Neural cell (in vitro differentiated cells): ENCODE measurements at regions not wholly inside any gene's neighbourhood (a gene's known extent, or its start where the extent isn't known, plus 50 kb on each side); places are given as distances from the start of the nearest gene placed in this dataset.

Experiments
- H2AFZ ChIP-seq: fragments of 200-600, 300-800 bp; sonication (generic), shearing (Covaris generic); 2 replicates; pipeline ENCODE4 v1.6.0; 2014; ENCODE audit warnings: low read depth, mild to moderate bottlenecking, antibody characterized with exemption, low read length, moderate library complexity
- H3F3A ChIP-seq: fragments of 200-600 bp; shearing (Covaris generic); 2 replicates; pipeline ENCODE4 v1.6.1; 2016; ENCODE audit warnings: mild to moderate bottlenecking, moderate library complexity, mixed read lengths, antibody characterized with exemption, low read length; ENCODE audit not compliant: insufficient read depth, poor library complexity, severe bottlenecking
- H3K27ac ChIP-seq: fragments of 200-600, 300-800 bp; sonication (generic), shearing (Covaris generic); 2 replicates; pipeline ENCODE4 v1.5.1; 2014; ENCODE audit warnings: mild to moderate bottlenecking, low read length, moderate library complexity
- H3K27me3 ChIP-seq: fragments of 300-800, 200-600 bp; sonication (generic), shearing (Covaris generic); 2 replicates; pipeline ENCODE4 v1.6.0; 2014; ENCODE audit warnings: mild to moderate bottlenecking, low read depth, low read length, moderate library complexity; ENCODE audit not compliant: insufficient read depth
- H3K36me3 ChIP-seq: fragments of 300-800, 200-600 bp; sonication (generic), shearing (Covaris generic); 2 replicates; pipeline ENCODE4 v1.5.1; 2014; ENCODE audit warnings: mild to moderate bottlenecking, antibody characterized with exemption, low read length, moderate library complexity; ENCODE audit not compliant: insufficient read depth
- H3K4me2 ChIP-seq: fragments of 300-800, 200-600 bp; sonication (generic), shearing (Covaris generic); 2 replicates; pipeline ENCODE4 v1.6.0; 2014; ENCODE audit warnings: mild to moderate bottlenecking, low read length
- H3K4me3 ChIP-seq: fragments of 300-800, 200-600 bp; sonication (generic), shearing (Covaris generic); 2 replicates; pipeline ENCODE4 v1.5.1; 2014; ENCODE audit warnings: mild to moderate bottlenecking, low read length, moderate library complexity
- H3K79me2 ChIP-seq: fragments of 200-600 bp; shearing (Covaris generic); replicated peaks from 2 replicates; pipeline ENCODE4 v1.6.0; 2014; ENCODE audit warnings: mild to moderate bottlenecking, low read length, moderate library complexity; ENCODE audit not compliant: insufficient read depth
- H3K9ac ChIP-seq: fragments of 300-800, 200-600 bp; sonication (generic), shearing (Covaris generic); 2 replicates; pipeline ENCODE4 v1.6.1; 2016; ENCODE audit warnings: mild to moderate bottlenecking, low read length, mixed read lengths
- H3K9me2 ChIP-seq: fragments of 200-600 bp; shearing (Covaris generic); 2 replicates; pipeline ENCODE4 v1.6.1; 2016; ENCODE audit warnings: mild to moderate bottlenecking, low read length, mixed read lengths; ENCODE audit not compliant: insufficient read depth
- H3K9me3 ChIP-seq: fragments of 200-600, 300-800 bp; sonication (generic), shearing (Covaris generic); 2 replicates; pipeline ENCODE4 v1.6.1; 2016; ENCODE audit warnings: mild to moderate bottlenecking, mixed run types, low read length, moderate library complexity, mixed read lengths
- H4K20me1 ChIP-seq: fragments of 200-600 bp; shearing (Covaris generic); 2 replicates; pipeline ENCODE4 v1.6.1; 2016; ENCODE audit warnings: mild to moderate bottlenecking, mixed run types; ENCODE audit not compliant: insufficient read depth
- EP300 ChIP-seq: fragments of 450-650 bp; conservative IDR thresholded peaks from 2 replicates; pipeline ENCODE4 v1.6.1; 2014; ENCODE audit warnings: antibody characterized with exemption, mild to moderate bottlenecking, moderate library complexity; ENCODE audit not compliant: poor library complexity, severe bottlenecking
- EZH2 ChIP-seq: fragments of 200-600, 300-800 bp; shearing (Covaris generic), sonication (generic); IDR thresholded peaks from 2 replicates; pipeline ENCODE4 v1.6.1; 2014; ENCODE audit warnings: antibody characterized with exemption, low read length, borderline replicate concordance, mild to moderate bottlenecking; ENCODE audit not compliant: insufficient read depth, poor library complexity, severe bottlenecking
- MXI1 ChIP-seq: fragments of 450-650 bp; conservative IDR thresholded peaks from 2 replicates; pipeline ENCODE4 v1.6.1; 2014; ENCODE audit warnings: antibody characterized with exemption, mild to moderate bottlenecking; ENCODE audit not compliant: poor library complexity, severe bottlenecking
- POLR2AphosphoS5 ChIP-seq: IDR thresholded peaks from 2 replicates; pipeline ENCODE4 v1.6.1; 2012
- RAD21 ChIP-seq: fragments of 450-650 bp; conservative IDR thresholded peaks from 2 replicates; pipeline ENCODE4 v1.6.1; 2014; ENCODE audit warnings: antibody characterized with exemption, mild to moderate bottlenecking, moderate library complexity
- SMC3 ChIP-seq: fragments of 450-650 bp; conservative IDR thresholded peaks from 2 replicates; pipeline ENCODE4 v1.6.1; 2014; ENCODE audit warnings: antibody characterized with exemption, mild to moderate bottlenecking, moderate library complexity; ENCODE audit not compliant: poor library complexity
- TAF1 ChIP-seq: IDR thresholded peaks from 2 replicates; pipeline ENCODE4 v1.6.1; 2012; ENCODE audit warnings: low read depth
- TF ChIP-seq, protein P1 (sequence below): fragments of 450-650 bp; IDR thresholded peaks from 2 replicates; pipeline ENCODE4 v1.5.1; 2014; ENCODE audit warnings: antibody characterized with exemption, mild to moderate bottlenecking, moderate library complexity; ENCODE audit not compliant: poor library complexity, severe bottlenecking
- TF ChIP-seq, protein P2 (sequence below): IDR thresholded peaks from 2 replicates; pipeline ENCODE4 v1.6.1; 2012; ENCODE audit warnings: borderline replicate concordance

DNA sequence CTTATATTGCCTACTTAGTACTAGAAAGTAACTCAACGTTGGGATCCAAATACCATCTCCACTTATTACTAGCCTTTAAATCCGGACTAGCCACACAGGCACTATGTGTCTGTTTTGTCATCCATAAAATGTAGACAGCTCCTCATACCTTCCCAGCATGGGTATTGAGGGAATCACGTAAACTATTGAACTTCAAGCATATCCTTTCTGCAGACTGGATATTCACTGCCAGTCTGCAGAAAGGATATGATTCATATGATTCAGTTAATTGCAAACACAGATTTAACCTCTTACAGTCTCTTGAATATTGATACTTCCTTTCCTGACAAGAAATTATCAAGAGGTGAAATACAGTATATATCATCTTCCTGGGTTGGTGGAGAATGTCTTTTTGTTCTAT is 186.0 kb downstream of the LEPR start:
- Histone ChIP-seq H3K27ac (no peak overlapping the region), H3K36me3 (no peaks in the 10 kb centered on the region), H3K9me2 (no peaks in the 10 kb centered on the region), H3K27me3 (no peaks in the 10 kb centered on the region), H2AFZ (no peak overlapping the region), H3K9me3 (no peaks in the 10 kb centered on the region), H4K20me1 (no peaks in the 10 kb centered on the region), H3K79me2 (no peaks in the 10 kb centered on the region), H3F3A (no peaks in the 10 kb centered on the region), H3K4me3 (no peak overlapping the region), H3K4me2 (no peak overlapping the region), H3K9ac (no peak overlapping the region)
- no peak for TF ChIP-seq MXI1
- TF ChIP-seq, protein P1, sequence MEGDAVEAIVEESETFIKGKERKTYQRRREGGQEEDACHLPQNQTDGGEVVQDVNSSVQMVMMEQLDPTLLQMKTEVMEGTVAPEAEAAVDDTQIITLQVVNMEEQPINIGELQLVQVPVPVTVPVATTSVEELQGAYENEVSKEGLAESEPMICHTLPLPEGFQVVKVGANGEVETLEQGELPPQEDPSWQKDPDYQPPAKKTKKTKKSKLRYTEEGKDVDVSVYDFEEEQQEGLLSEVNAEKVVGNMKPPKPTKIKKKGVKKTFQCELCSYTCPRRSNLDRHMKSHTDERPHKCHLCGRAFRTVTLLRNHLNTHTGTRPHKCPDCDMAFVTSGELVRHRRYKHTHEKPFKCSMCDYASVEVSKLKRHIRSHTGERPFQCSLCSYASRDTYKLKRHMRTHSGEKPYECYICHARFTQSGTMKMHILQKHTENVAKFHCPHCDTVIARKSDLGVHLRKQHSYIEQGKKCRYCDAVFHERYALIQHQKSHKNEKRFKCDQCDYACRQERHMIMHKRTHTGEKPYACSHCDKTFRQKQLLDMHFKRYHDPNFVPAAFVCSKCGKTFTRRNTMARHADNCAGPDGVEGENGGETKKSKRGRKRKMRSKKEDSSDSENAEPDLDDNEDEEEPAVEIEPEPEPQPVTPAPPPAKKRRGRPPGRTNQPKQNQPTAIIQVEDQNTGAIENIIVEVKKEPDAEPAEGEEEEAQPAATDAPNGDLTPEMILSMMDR, result no peak
- no peak for TF ChIP-seq TAF1
- TF ChIP-seq POLR2AphosphoS5, result no peak
- TF ChIP-seq EP300, result no peak
- no peak for TF ChIP-seq RAD21
- TF ChIP-seq EZH2, result no peak

DNA sequence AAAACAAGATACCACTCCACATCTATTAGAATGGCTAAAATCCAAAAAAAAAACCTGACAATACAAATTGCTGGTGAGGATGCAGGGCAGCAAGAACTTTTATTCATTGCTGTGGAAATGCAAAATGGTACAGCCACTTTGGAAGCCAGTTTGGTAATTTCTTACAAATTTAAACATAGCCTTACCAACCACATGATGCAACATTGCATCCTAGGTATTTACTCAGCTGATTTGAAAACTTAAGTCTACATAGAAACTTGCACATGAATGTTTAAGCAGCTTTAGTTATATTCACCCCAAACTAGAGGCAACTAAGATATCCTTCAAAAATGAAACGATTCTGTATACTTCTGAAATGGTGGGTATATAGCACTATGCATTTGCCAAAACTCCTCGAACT is 178.8 kb upstream of the PDE4B start:
- TF ChIP-seq SMC3 (no peak), RAD21 (no peak)
- TF ChIP-seq, protein P2, sequence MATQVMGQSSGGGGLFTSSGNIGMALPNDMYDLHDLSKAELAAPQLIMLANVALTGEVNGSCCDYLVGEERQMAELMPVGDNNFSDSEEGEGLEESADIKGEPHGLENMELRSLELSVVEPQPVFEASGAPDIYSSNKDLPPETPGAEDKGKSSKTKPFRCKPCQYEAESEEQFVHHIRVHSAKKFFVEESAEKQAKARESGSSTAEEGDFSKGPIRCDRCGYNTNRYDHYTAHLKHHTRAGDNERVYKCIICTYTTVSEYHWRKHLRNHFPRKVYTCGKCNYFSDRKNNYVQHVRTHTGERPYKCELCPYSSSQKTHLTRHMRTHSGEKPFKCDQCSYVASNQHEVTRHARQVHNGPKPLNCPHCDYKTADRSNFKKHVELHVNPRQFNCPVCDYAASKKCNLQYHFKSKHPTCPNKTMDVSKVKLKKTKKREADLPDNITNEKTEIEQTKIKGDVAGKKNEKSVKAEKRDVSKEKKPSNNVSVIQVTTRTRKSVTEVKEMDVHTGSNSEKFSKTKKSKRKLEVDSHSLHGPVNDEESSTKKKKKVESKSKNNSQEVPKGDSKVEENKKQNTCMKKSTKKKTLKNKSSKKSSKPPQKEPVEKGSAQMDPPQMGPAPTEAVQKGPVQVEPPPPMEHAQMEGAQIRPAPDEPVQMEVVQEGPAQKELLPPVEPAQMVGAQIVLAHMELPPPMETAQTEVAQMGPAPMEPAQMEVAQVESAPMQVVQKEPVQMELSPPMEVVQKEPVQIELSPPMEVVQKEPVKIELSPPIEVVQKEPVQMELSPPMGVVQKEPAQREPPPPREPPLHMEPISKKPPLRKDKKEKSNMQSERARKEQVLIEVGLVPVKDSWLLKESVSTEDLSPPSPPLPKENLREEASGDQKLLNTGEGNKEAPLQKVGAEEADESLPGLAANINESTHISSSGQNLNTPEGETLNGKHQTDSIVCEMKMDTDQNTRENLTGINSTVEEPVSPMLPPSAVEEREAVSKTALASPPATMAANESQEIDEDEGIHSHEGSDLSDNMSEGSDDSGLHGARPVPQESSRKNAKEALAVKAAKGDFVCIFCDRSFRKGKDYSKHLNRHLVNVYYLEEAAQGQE, result no peak
- no peaks in the 10 kb centered on the region for H3K9me3 ChIP-seq
- no peak overlapping the region for H3K4me2 ChIP-seq
- H3K4me3 ChIP-seq, result no peak overlapping the region
- H3K79me2 ChIP-seq, result no peaks in the 10 kb centered on the region
- H4K20me1 ChIP-seq, result no peaks in the 10 kb centered on the region
- no peaks in the 10 kb centered on the region for H3K9me2 ChIP-seq
- no peaks in the 10 kb centered on the region for H3F3A ChIP-seq
- no peak overlapping the region for H2AFZ ChIP-seq
- no peak overlapping the region for H3K27ac ChIP-seq
- H3K36me3 ChIP-seq, result no peaks in the 10 kb centered on the region
- H3K9ac ChIP-seq, result no peak overlapping the region
- H3K27me3 ChIP-seq, result no peaks in the 10 kb centered on the region

DNA sequence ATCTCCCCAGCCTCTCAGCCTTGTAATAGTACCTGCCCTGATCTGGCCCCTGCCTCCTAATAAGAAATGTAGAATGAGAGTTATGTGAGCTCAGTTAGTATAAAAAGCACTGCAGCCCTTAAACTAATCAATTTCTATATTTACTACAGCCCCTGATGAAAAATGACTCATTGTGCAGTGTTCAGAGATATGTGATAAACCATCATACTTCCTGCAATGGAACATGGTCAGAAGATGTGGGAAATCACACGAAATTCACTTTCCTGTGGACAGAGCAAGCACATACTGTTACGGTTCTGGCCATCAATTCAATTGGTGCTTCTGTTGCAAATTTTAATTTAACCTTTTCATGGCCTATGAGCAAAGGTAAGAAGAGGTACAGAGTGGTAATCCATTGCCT is 176.8 kb upstream of the PDE4B start:
- Histone ChIP-seq H3K4me3 (no peak overlapping the region), H3K9ac (no peak overlapping the region), H3K9me2 (no peaks in the 10 kb centered on the region), H3F3A (no peaks in the 10 kb centered on the region), H3K36me3 (no peaks in the 10 kb centered on the region), H3K9me3 (no peaks in the 10 kb centered on the region), H3K27ac (no peak overlapping the region), H3K4me2 (no peak overlapping the region), H3K27me3 (no peaks in the 10 kb centered on the region), H2AFZ (no peak overlapping the region), H4K20me1 (no peaks in the 10 kb centered on the region), H3K79me2 (no peaks in the 10 kb centered on the region)
- TF ChIP-seq EP300, result no peak
- TF ChIP-seq MXI1, result no peak
- no peak for TF ChIP-seq POLR2AphosphoS5
- TF ChIP-seq, protein P2, result no peak
- TF ChIP-seq RAD21, result no peak
- TF ChIP-seq, protein P1, result no peak
- no peak for TF ChIP-seq EZH2
- TF ChIP-seq SMC3, result no peak
- TF ChIP-seq TAF1, result no peak
